Limb (tissue), 2 donors: ENCODE measurements at regions not wholly inside any gene's neighbourhood (a gene's known extent, or its start where the extent isn't known, plus 50 kb on each side); places are given as distances from the start of the nearest gene placed in this dataset.
"Not testable (repeated sequence)": the region's sequence is repeated elsewhere in the genome, so short reads cannot be mapped to it uniquely, and the experiment has no call there.

ENCODE experiments used
- DNase-seq, 2 donors: peaks; one replicate each; pipeline ENCODE4 v3.0.0-alpha.2; 2016; ENCODE audit errors: extremely low spot score in 2 of 2

- no peak for DNase-seq
Observed at GRCh38 chr5:17398866-17399835, 98.9 kb upstream of the TAF11L2 start.

GRCh38 chr5:17399931-17400330, 98.1 kb upstream of the TAF11L2 start:
- no peak for DNase-seq

- DNase-seq, result no peak
Observed at GRCh38 chr5:17400724-17401469, 97.1 kb upstream of the TAF11L2 start.

- no peak for DNase-seq
Observed at GRCh38 chr5:17401470-17402288, 96.4 kb upstream of the TAF11L2 start.

- no peak for DNase-seq
Observed at GRCh38 chr5:17402289-17403121, 95.5 kb upstream of the TAF11L2 start.

- no peak for DNase-seq
Observed at GRCh38 chr5:17403695-17404490, 94.1 kb upstream of the TAF11L2 start.

GRCh38 chr5:17405976-17406375, 92.1 kb upstream of the TAF11L2 start:
- no peak for DNase-seq

GRCh38 chr5:17406423-17406838, 91.6 kb upstream of the TAF11L2 start:
- no peak for DNase-seq

GRCh38 chr5:17411436-17412402, 86.3 kb upstream of the TAF11L2 start:
- DNase-seq, result no peak

- no peak for DNase-seq
Observed at GRCh38 chr5:17412760-17413671, 85.0 kb upstream of the TAF11L2 start.

GRCh38 chr5:17413691-17414090, 84.3 kb upstream of the TAF11L2 start:
- DNase-seq, result no peak

GRCh38 chr5:17415321-17415758, 82.7 kb upstream of the TAF11L2 start:
- DNase-seq, result no peak

- not testable (repeated sequence) for DNase-seq
Observed at GRCh38 chr5:17416374-17416773, 81.7 kb upstream of the TAF11L2 start.

- no peak for DNase-seq
Observed at GRCh38 chr5:17424674-17425073, 73.4 kb upstream of the TAF11L2 start.

GRCh38 chr5:17425385-17426070, 72.5 kb upstream of the TAF11L2 start:
- DNase-seq, result no peak

GRCh38 chr5:17426104-17426749, 71.8 kb upstream of the TAF11L2 start:
- no peak for DNase-seq
